Astrocyte (in vitro differentiated cells and primary cell): ENCODE measurements at regions not wholly inside any gene's neighbourhood (a gene's known extent, or its start where the extent isn't known, plus 50 kb on each side); places are given as distances from the start of the nearest gene placed in this dataset.
A peak's percentile ranks its signal among the peaks of the same experiment; 100 is the strongest.

Experiments used
- DNase-seq: peaks from one replicate; pipeline ENCODE4 v3.0.0-alpha.2; 2010; ENCODE audit warnings: low read depth
- FAIRE-seq: peaks from 2 replicates; lab custom pipeline; 2011; peaks lifted over from hg19 to GRCh38; lab: Jason Lieb, UNC
- H2AFZ ChIP-seq: 2 replicates; pipeline ENCODE4 v1.6.0; 2012; ENCODE audit warnings: low read depth, low read length, inconsistent platforms
- H3K27ac ChIP-seq: 2 replicates; pipeline ENCODE4 v1.5.1; 2011; ENCODE audit warnings: low read depth, low read length, inconsistent platforms
- H3K27me3 ChIP-seq: 2 replicates; pipeline ENCODE4 v1.6.0; 2011; ENCODE audit warnings: low read length, inconsistent platforms; ENCODE audit not compliant: insufficient read depth
- H3K36me3 ChIP-seq: 2 replicates; pipeline ENCODE4 v1.5.1; 2011; ENCODE audit warnings: low read length, inconsistent platforms; ENCODE audit not compliant: insufficient read depth
- H3K4me1 ChIP-seq: 2 replicates; pipeline ENCODE4 v1.5.1; 2011; ENCODE audit warnings: low read length, inconsistent platforms; ENCODE audit not compliant: insufficient read depth
- H3K4me2 ChIP-seq: 2 replicates; pipeline ENCODE4 v1.6.0; 2012; ENCODE audit warnings: low read length, inconsistent platforms
- H3K4me3 ChIP-seq: 2 replicates; pipeline ENCODE4 v1.5.1; 2011; ENCODE audit warnings: low read depth, mild to moderate bottlenecking, low read length, inconsistent platforms; ENCODE audit not compliant: insufficient read depth
- H3K79me2 ChIP-seq: 2 replicates; pipeline ENCODE4 v1.6.0; 2012; ENCODE audit warnings: mild to moderate bottlenecking, low read length, inconsistent platforms; ENCODE audit not compliant: insufficient read depth
- H3K9ac ChIP-seq: 2 replicates; pipeline ENCODE4 v1.6.0; 2012; ENCODE audit warnings: mild to moderate bottlenecking, low read length, inconsistent platforms
- H3K9me3 ChIP-seq: 2 replicates; pipeline ENCODE4 v1.5.1; 2012; ENCODE audit warnings: low read depth, mild to moderate bottlenecking, low read length, inconsistent platforms; ENCODE audit not compliant: insufficient read depth
- H4K20me1 ChIP-seq: 2 replicates; pipeline ENCODE4 v1.6.0; 2012; ENCODE audit warnings: low read length, inconsistent platforms; ENCODE audit not compliant: insufficient read depth
- H3K27ac Mint-ChIP-seq: one replicate; pipeline ENCODE4 v1.8.0; 2021; ENCODE audit warnings: mild to moderate bottlenecking, mixed read lengths; ENCODE audit not compliant: unreplicated experiment
- H3K27me3 Mint-ChIP-seq: one replicate; pipeline ENCODE4 v1.8.0; 2021; ENCODE audit warnings: low read depth, mixed read lengths; ENCODE audit not compliant: unreplicated experiment
- H3K36me3 Mint-ChIP-seq: one replicate; pipeline ENCODE4 v1.8.0; 2021; ENCODE audit warnings: low read depth, mixed read lengths; ENCODE audit not compliant: unreplicated experiment
- H3K4me1 Mint-ChIP-seq: one replicate; pipeline ENCODE4 v1.8.0; 2021; ENCODE audit warnings: low read depth, mixed read lengths; ENCODE audit not compliant: unreplicated experiment
- H3K4me3 Mint-ChIP-seq: one replicate; pipeline ENCODE4 v1.8.0; 2021; ENCODE audit warnings: mild to moderate bottlenecking, moderate library complexity, mixed read lengths; ENCODE audit not compliant: unreplicated experiment
- H3K9me3 Mint-ChIP-seq: one replicate; pipeline ENCODE4 v1.8.0; 2021; ENCODE audit warnings: mild to moderate bottlenecking, mixed read lengths; ENCODE audit not compliant: unreplicated experiment
- EZH2 ChIP-seq: IDR thresholded peaks from 2 replicates; pipeline ENCODE4 v1.6.1; 2012; ENCODE audit warnings: mild to moderate bottlenecking, low read length, inconsistent platforms; ENCODE audit not compliant: insufficient read depth
- TF ChIP-seq, protein P1 (sequence below): IDR thresholded peaks from 2 replicates; pipeline ENCODE4 v1.5.1; 2011; ENCODE audit warnings: low read depth, mild to moderate bottlenecking, inconsistent platforms, low read length, moderate library complexity; ENCODE audit not compliant: insufficient read depth

GRCh38 chr3:194775731-194776130 is 90.0 kb downstream of the FAM43A start:
- H3K4me1 ChIP-seq: peaks cover 16% of the 10 kb centered on the region
- H3K36me3 ChIP-seq: no peaks in the 10 kb centered on the region
- no peak overlapping the region for H2AFZ ChIP-seq
- Mint-ChIP-seq H3K27me3 (peaks cover 53% of the 10 kb centered on the region), H3K27ac (no peak overlapping the region), H3K4me3 (no peak overlapping the region), H3K36me3 (peaks cover 8% of the 10 kb centered on the region), H3K9me3 (peaks cover 15% of the 10 kb centered on the region), H3K4me1 (peaks cover 12% of the 10 kb centered on the region)
- H3K9ac ChIP-seq: no peak overlapping the region
- no peak overlapping the region for H3K27ac ChIP-seq
- no peak overlapping the region for H3K4me3 ChIP-seq
- H3K4me2 ChIP-seq: no peak overlapping the region
- FAIRE-seq: no peak
- peaks cover 25% of the 10 kb centered on the region for H3K27me3 ChIP-seq
- DNase-seq: no peak
- H3K9me3 ChIP-seq: no peaks in the 10 kb centered on the region
- H4K20me1 ChIP-seq: no peaks in the 10 kb centered on the region
- H3K79me2 ChIP-seq: no peaks in the 10 kb centered on the region
- no peak for TF ChIP-seq EZH2
- TF ChIP-seq, protein P1, sequence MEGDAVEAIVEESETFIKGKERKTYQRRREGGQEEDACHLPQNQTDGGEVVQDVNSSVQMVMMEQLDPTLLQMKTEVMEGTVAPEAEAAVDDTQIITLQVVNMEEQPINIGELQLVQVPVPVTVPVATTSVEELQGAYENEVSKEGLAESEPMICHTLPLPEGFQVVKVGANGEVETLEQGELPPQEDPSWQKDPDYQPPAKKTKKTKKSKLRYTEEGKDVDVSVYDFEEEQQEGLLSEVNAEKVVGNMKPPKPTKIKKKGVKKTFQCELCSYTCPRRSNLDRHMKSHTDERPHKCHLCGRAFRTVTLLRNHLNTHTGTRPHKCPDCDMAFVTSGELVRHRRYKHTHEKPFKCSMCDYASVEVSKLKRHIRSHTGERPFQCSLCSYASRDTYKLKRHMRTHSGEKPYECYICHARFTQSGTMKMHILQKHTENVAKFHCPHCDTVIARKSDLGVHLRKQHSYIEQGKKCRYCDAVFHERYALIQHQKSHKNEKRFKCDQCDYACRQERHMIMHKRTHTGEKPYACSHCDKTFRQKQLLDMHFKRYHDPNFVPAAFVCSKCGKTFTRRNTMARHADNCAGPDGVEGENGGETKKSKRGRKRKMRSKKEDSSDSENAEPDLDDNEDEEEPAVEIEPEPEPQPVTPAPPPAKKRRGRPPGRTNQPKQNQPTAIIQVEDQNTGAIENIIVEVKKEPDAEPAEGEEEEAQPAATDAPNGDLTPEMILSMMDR: no peak

GRCh38 chr3:194777729-194778128 is 92.0 kb downstream of the FAM43A start:
- no peak overlapping the region for H3K4me3 ChIP-seq
- H2AFZ ChIP-seq: no peak overlapping the region
- H3K79me2 ChIP-seq: no peaks in the 10 kb centered on the region
- H3K36me3 ChIP-seq: no peaks in the 10 kb centered on the region
- peaks cover 10% of the 10 kb centered on the region for H3K36me3 Mint-ChIP-seq
- no peak for FAIRE-seq
- no peak overlapping the region for H3K9ac ChIP-seq
- no peaks in the 10 kb centered on the region for H3K9me3 ChIP-seq
- no peaks in the 10 kb centered on the region for H4K20me1 ChIP-seq
- peaks cover 18% of the 10 kb centered on the region for H3K4me1 ChIP-seq
- peaks cover 12% of the 10 kb centered on the region for H3K4me1 Mint-ChIP-seq
- TF ChIP-seq, protein P1: no peak
- no peak for TF ChIP-seq EZH2
- peaks cover 25% of the 10 kb centered on the region for H3K27me3 ChIP-seq
- H3K4me3 Mint-ChIP-seq: peak overlapping the region; percentile 8
- DNase-seq: no peak
- H3K27ac Mint-ChIP-seq: no peak overlapping the region
- H3K27ac ChIP-seq: no peak overlapping the region
- H3K9me3 Mint-ChIP-seq: peaks cover 16% of the 10 kb centered on the region
- no peak overlapping the region for H3K4me2 ChIP-seq
- H3K27me3 Mint-ChIP-seq: peaks cover 42% of the 10 kb centered on the region

DNA sequence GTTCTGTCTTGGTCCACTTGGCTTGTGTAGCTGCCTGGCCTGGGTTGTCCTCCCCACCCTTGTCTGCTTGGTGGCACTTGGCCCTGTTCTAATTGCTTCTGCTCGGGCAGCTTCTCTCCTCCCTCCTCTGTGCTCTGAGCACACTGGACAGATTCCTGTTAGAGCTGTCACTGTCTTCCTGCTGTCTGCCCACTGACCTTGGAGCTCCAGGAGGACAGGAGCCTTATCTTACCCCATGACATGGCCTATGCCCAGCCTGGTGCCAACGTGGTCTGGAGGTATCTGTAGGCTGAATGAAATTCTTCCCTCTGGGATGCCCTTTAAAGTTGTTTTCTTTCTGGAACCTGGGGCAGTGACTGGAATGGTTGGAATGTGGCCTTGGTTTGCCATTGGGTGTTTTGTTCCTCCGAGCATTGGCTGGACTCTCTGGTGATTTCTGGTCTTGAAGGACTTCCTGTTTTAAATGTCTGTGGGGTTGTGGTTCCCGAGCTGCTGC is 94.1 kb downstream of the FAM43A start:
- Mint-ChIP-seq H3K27me3 (peaks cover 32% of the 10 kb centered on the region), H3K4me3 (peak overlapping the region; percentile 34), H3K4me1 (peaks cover 17% of the 10 kb centered on the region), H3K27ac (no peak overlapping the region), H3K36me3 (peaks cover 10% of the 10 kb centered on the region), H3K9me3 (peaks cover 16% of the 10 kb centered on the region)
- H3K27ac ChIP-seq: no peak overlapping the region
- H3K9ac ChIP-seq: no peak overlapping the region
- no peak for TF ChIP-seq EZH2
- TF ChIP-seq, protein P1: no peak
- H3K4me3 ChIP-seq: no peak overlapping the region
- H3K27me3 ChIP-seq: peaks cover 25% of the 10 kb centered on the region
- H3K4me2 ChIP-seq: peak overlapping the region; percentile 47
- H4K20me1 ChIP-seq: no peaks in the 10 kb centered on the region
- H3K9me3 ChIP-seq: no peaks in the 10 kb centered on the region
- no peak for FAIRE-seq
- H3K36me3 ChIP-seq: no peaks in the 10 kb centered on the region
- no peak overlapping the region for H2AFZ ChIP-seq
- H3K4me1 ChIP-seq: peaks cover 15% of the 10 kb centered on the region
- H3K79me2 ChIP-seq: no peaks in the 10 kb centered on the region
- peak; percentile 30 for DNase-seq
